ENCODE measurements at regions not wholly inside any gene's neighbourhood (a gene's known extent, or its start where the extent isn't known, plus 50 kb on each side); places are given as distances from the start of the nearest gene placed in this dataset.

DNA sequence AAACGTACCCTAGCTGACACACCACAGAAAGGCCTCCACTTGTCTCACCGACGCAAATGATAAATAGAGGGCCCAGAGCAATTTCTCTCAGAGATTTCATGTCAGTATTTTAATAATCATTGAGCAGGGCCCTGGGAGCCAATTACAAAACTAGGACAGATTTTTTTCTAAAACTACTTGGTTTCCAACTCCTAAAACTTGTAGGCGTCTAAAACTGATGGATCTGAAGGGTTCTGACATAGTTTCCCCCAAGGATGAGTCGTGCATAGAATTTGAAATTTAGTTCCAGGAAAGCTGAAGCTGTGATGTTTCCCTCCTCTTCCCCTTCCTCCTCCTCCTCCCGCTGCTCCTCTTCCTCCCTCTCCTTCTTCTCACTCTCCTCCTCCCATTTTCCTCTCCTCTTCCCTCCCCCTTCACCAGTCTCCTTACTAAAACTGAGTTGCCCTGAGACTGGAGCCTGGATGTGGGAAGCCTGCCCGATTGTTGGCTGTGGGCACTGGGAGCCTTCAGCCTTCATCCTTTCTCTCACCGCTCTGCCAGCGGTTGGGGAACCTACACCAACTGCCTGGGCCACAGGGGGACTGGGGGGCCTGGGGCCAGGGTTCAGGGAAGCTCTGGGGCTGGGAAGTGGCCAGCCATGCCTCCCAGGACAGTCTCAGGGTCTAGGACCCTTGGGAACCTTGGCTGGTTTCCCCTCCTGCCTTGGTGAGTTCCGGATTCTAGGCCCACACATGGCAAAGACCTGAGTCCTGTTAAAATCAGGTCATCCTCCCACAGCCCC, 73.9 kb upstream of the SLC6A11 start:
- no peak for TF ChIP-seq POLR2A (IDR thresholded peaks at IDR 0.05)
- TF ChIP-seq, protein P1, sequence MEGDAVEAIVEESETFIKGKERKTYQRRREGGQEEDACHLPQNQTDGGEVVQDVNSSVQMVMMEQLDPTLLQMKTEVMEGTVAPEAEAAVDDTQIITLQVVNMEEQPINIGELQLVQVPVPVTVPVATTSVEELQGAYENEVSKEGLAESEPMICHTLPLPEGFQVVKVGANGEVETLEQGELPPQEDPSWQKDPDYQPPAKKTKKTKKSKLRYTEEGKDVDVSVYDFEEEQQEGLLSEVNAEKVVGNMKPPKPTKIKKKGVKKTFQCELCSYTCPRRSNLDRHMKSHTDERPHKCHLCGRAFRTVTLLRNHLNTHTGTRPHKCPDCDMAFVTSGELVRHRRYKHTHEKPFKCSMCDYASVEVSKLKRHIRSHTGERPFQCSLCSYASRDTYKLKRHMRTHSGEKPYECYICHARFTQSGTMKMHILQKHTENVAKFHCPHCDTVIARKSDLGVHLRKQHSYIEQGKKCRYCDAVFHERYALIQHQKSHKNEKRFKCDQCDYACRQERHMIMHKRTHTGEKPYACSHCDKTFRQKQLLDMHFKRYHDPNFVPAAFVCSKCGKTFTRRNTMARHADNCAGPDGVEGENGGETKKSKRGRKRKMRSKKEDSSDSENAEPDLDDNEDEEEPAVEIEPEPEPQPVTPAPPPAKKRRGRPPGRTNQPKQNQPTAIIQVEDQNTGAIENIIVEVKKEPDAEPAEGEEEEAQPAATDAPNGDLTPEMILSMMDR (IDR thresholded peaks at IDR 0.05) = no peak

All from Peyer's patch (tissue), 4 donors.